Fibroblast of skin of back (primary cell): ENCODE measurements at regions not wholly inside any gene's neighbourhood (a gene's known extent, or its start where the extent isn't known, plus 50 kb on each side); places are given as distances from the start of the nearest gene placed in this dataset.

ENCODE experiments used
- DNase-seq: peaks from one replicate; pipeline ENCODE4 v3.0.0-alpha.2; 2013

DNA sequence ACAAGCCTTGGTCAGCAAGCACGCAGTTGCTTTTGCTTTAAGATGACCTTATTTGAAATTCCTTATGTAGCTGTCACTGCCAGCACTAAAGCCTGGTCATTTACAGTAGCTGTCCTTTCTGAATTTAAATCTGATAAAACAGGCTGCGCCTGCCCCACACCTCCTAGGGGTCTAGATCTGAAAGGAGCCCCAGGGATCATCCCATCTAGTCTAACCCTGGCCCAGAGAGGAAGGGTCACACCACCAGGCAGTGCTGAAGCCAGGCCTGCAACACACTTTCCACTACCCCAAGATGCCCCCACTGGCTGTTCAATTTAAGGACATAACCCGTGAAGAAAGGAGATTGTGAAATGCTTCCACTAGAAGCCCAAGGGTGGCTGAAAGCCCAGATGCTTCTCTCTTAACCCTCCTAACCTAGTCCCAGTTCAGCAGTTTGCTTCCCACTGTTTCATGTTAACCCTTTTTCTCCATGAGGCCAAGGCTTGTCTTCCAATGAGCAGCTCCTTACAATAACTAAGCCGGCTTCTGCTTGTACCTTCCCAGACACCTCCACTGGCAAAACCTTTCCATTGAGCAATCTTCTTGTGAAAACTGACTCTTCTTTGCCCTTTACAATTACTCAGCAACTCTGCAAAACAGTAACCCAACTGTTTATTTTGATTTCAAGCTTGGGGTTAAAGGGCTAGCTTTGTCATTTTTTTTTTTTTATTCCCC, 198.9 kb upstream of the LPP start:
- DNase-seq = peak; percentile 53

DNA sequence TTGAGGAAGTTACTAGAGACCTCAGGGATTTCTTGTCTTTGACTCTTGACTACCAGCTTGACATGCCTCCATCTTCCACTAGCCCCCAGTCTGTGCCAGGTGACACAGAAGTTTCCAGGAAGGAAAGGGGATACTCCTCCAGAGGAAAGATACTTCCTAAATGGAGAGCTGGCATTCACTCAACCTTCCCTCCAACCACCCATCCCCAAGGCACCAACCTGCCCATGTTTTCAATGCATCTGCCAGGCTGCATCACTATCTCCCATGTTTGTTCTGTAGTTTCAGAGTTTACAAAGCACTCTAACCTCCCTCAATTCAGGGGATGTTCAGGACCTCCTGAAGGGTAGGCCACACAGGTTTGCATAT, 198.4 kb upstream of the LPP start:
- no peak for DNase-seq

GRCh38 chr3:187957165-187957581, 196.8 kb upstream of the LPP start:
- DNase-seq = no peak

DNA sequence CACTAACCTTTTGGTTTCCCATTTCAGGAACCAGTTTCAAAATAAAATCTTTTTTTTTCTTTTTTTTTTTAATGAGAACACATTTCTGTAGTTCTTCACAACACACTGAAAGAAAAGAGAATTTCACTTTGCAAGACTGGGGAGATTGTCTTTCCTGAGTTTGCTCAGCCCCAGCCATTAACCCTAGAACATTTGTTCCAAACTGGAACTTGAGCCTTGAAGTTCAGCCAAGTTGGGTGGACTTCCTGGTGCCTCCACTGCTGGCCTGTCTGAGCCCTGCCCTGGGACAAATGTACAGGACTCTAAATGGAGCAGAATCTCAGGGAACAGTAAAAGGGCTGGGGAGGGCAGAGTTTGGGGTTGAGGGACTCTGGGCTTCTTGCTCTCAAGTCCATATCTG, 196.4 kb upstream of the LPP start:
- DNase-seq = no peak

DNA sequence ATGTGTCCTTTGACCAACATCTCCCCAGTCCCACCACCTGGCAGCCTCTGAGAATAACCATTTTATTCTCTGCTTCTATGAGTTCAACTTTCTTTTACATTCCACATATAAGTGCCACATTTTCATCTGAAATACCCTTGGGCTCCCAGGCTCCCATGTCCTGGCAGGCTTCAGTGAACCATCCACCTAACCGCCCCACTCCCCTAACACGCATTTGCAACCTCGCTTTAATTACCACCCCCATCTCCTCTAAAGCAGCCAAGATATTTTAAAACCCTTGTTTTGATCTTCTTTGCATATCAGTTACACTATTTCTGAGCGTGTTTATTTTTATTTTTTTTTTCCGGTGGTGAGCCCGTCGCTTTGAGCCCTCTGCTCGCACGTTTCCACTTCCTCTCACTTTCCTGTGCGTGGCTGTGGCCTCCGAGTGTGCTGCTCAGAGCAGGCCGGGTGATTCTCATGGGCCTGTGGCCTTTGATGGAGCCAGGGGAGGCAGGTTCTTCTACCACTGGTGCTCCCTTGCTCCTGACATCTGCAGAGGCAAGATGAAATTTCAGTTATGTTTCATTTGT, 195.4 kb upstream of the LPP start:
- DNase-seq = no peak

DNA sequence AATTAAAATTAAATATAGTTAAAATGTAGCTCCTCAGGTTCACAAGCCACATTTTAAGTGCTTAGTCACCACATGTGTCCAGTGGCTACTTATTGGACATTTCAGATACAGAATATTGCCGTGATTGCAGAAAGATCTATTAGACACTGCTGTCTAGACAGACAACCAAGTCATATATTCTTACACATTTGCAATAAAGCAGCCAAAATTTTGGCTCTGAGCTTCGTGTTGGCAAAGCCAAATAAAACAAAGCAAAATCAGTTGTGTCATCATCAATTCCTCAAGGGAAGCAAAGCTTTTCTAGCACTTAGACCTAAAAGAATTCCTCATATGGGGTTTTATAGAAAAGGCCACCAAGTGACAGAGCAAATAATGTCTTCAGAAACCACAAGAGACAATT, 193.1 kb upstream of the LPP start:
- peak; percentile 66 for DNase-seq

DNA sequence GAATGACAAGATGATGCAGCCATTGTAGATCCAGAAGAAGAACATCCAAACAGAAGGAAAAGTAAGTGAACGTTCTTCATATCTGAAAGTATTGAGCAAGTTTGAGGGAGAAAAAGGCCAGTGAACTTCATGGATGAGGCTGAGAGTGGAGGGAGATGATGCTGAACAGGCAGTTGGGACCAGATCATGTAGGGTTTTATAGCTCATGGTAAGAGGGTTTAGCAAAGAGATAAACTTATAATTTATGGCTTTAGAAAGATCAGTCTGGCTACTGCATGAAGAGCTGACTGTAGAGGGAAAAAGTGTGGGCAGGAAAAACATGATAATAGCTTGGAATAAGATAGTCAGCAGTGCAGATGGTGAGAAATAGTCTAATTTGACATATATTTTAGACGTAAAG, 192.6 kb upstream of the LPP start:
- DNase-seq = no peak

GRCh38 chr3:187963003-187963676, 190.8 kb upstream of the LPP start:
- no peak for DNase-seq

GRCh38 chr3:187963677-187964385, 190.1 kb upstream of the LPP start:
- no peak for DNase-seq

DNA sequence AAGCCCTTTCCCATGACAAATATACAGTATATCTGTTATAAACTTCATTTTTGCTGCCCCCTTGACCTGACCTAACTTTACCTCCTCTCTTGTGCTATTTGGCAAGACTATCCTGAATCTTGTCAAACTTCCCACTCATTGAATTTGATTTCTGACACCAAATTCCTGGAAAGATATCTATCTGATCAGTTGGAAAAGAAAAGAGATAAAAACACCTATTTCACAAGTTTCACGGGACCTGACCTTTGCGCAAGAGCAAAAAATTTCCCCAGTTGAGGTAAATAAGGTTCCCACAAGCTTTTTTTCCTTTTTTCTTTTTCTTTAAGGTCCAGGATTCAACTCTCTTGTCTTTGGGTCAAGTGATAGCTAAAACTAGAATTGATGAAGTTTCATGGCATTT, 189.2 kb upstream of the LPP start:
- DNase-seq = no peak

DNA sequence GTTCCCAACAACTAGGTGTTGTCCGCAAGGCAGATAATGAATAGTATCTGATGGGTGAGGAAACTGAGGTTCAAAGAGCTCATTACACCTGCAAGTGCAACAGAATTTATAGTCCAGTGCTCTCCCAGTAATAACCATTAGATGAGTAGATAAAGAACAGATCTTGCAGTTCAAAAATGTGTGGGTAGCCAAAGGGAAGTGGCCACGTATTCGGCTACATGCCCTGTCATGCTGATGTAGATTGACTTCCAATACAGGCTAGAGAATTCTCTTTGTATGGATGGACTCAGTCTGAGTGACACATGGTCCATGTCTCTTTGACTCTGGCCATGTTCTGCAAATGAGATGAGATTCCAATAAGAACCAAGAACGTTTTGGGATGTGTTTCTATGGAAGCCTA, 187.9 kb upstream of the LPP start:
- DNase-seq = no peak

- no peak for DNase-seq
Observed at GRCh38 chr3:187966636-187967406, 187.1 kb upstream of the LPP start.

- DNase-seq = peak; percentile 43
Observed at GRCh38 chr3:187967993-187968392, 186.0 kb upstream of the LPP start.

GRCh38 chr3:187968883-187969580, 184.9 kb upstream of the LPP start:
- no peak for DNase-seq

DNA sequence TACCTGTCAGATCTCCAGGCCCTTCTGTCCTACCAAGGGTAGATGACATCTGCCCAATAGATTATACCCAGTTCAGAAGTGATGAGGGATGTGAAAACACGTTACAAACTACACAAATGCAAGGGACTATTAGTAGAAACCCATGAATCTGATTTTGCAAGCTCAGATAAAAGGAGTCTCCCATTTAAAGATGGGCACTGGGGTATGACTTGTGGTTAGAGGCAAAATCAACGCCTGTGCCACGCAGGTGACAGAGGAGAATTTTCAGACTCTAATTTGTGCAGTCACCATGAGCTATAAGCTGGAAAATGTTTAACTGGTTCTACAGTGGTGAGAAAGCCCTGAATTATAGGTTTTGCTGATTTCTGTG, 184.4 kb upstream of the LPP start:
- no peak for DNase-seq

DNA sequence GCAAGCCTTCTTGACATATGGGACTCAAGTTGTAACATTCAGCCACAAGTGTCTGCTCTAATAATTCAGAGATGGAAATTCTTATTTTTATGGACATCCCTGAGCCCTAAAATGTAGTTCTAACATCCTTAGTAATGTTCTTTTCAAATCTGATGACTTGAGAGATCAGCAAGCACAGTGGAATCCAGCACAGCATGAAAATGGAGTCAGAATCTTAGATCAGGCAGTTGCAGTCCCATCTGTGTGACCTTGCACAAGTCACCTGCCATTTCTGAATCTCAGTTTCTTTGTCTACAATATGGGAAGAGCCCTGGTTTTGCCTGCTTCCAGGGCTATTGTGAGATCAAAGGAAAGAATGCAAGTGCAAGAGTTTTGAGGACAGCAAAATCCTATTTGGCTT, 183.9 kb upstream of the LPP start:
- DNase-seq = no peak

DNA sequence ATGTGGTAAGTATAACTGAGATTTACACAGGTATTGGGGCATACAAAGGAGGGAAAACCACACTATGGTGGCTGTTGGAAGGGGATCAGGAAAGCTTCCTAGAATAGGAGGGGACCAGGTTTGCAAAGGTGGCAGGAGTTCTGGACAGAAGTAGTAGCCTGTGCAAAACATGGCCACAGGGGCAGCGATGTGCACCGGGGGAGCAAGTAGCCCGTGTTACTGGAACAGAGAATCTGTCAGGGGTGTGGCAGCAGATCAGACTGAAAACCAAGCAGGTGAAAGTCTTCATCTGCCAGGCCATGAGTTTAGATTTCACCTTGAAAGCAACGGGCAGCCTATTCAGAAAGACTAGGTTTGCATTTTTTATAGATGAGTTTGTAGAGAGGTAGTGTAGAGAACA, 182.3 kb upstream of the LPP start:
- no peak for DNase-seq

GRCh38 chr3:187972454-187972853, 181.5 kb upstream of the LPP start:
- no peak for DNase-seq

DNA sequence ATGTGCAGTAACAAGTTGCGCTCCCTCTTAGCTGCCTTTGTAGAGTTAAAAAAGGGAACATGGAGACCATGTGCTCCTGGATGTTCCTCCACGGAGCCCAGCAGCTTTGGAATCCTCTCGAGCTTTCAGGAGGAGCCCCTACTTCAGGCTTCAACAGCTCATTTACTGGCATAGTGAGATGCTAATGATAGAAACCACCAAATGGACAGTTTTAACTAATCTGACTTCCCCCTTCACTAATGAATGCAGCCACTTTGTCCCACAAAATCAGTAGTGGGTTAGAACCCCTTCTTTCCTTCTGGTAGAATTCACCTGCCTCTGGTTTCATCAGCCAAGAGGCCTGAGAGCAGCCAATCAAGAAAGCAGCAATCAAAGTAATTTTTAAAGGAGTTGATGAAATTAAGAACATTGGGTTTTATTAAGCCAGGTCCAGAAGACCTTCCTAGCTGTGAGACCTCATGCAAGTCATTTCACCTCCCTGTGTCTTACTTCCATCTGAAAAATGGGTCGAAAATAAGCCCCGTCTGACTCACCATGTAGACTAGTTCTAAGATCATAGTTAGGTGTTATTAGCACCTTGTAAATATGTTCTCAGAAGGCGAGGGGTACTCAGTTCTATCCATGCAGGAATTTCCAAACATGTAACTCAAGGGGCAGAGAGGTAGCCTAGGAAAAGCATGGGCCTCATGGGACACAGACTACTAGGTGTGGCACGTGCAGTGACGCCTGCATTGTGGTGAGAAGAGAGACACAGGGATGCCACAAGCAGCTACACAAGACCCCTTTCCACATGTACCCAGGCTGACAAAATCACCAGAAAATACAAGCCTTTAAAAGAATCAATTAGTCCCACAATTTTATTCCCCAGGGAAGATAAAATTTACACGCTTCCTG, 179.7 kb upstream of the LPP start:
- no peak for DNase-seq

GRCh38 chr3:187974871-187975271, 179.1 kb upstream of the LPP start:
- DNase-seq = no peak
